ENCODE measurements at regions not wholly inside any gene's neighbourhood (a gene's known extent, or its start where the extent isn't known, plus 50 kb on each side); places are given as distances from the start of the nearest gene placed in this dataset.

DNA sequence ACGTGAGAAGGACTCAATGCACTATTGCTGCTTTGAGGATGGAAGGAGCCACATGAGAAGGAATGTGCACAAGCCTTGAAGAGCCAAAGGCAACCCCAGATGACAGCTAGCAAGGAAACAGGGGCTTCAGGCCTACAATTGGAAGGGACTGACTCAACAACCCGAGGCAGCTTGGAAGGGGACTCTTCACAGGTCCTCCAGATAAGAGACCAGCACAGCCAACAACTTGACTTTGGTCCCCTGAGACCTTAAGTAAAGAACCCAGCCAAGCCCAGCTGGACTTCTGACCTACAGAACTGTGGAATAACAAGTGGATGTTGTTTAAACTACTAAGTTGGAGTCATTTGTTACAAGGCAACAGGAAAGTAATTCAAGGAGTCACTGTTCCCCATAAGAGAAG lies 277.2 kb downstream of the SUCLG1 start:
- intact Hi-C loops (cut with micrococcal nuclease; ENCODE audit: unreplicated experiment) = no loop called here
- no peak overlapping the region for H3K4me3 ChIP-seq (ENCODE audit: low read depth in 2 of 2, low read length in 2 of 2)
- in situ Hi-C loops (cut with HindIII; ENCODE audit: low pct_unique_long_range_greater_than_20kb, low sequenced_read_pairs) = no loop called here
- no peaks in the 10 kb centered on the region for H3K4me1 ChIP-seq (ENCODE audit: control insufficient read depth, insufficient read depth, low read length)
- TF ChIP-seq, protein P1, sequence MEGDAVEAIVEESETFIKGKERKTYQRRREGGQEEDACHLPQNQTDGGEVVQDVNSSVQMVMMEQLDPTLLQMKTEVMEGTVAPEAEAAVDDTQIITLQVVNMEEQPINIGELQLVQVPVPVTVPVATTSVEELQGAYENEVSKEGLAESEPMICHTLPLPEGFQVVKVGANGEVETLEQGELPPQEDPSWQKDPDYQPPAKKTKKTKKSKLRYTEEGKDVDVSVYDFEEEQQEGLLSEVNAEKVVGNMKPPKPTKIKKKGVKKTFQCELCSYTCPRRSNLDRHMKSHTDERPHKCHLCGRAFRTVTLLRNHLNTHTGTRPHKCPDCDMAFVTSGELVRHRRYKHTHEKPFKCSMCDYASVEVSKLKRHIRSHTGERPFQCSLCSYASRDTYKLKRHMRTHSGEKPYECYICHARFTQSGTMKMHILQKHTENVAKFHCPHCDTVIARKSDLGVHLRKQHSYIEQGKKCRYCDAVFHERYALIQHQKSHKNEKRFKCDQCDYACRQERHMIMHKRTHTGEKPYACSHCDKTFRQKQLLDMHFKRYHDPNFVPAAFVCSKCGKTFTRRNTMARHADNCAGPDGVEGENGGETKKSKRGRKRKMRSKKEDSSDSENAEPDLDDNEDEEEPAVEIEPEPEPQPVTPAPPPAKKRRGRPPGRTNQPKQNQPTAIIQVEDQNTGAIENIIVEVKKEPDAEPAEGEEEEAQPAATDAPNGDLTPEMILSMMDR (IDR thresholded peaks at IDR 0.05) = no peak
- no peak overlapping the region for H3K27ac ChIP-seq (ENCODE audit: low read length)
- H3K27me3 ChIP-seq (ENCODE audit: control insufficient read depth, insufficient read depth, low read length) = no peaks in the 10 kb centered on the region
- ChIA-PET POLR2A (no interaction called here), CTCF (no interaction called here)
- no peaks in the 10 kb centered on the region for H3K9me3 ChIP-seq (ENCODE audit: control insufficient read depth, insufficient read depth, low read depth, low read length)
- BruUV-seq (replicated peaks) = no TSS peak
- ATAC-seq (no peak), DNase-seq (ENCODE audit: low read depth, low spot score) (no peak)
- no peaks in the 10 kb centered on the region for H3K36me3 ChIP-seq (ENCODE audit: control insufficient read depth, insufficient read depth, low read length)

DNA sequence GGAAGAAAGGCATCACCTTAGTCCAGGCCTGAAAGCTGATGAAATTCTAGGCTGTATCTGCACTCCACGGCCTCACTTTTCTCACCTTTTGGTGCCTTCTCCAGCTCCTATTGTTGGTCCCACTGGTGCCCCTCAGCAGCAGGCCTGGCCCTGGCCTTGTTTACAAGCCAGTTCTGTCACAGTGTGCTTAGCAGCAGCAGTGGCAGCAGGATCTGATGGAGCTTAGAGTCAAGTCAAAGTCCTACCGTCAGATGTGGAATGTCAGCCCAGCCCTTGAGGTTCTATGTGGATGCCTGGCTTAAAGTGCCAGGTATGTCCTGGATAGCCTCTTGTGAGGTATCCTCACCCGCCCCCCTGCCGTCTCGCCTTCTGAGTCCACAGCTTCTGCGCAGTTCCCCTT lies 281.3 kb downstream of the SUCLG1 start:
- Histone ChIP-seq H3K9me3 (ENCODE audit: control insufficient read depth, insufficient read depth, low read depth, low read length) (no peaks in the 10 kb centered on the region), H3K4me1 (ENCODE audit: control insufficient read depth, insufficient read depth, low read length) (no peaks in the 10 kb centered on the region), H3K27me3 (ENCODE audit: control insufficient read depth, insufficient read depth, low read length) (no peaks in the 10 kb centered on the region), H3K4me3 (ENCODE audit: low read depth in 2 of 2, low read length in 2 of 2) (no peak overlapping the region), H3K27ac (ENCODE audit: low read length) (no peak overlapping the region), H3K36me3 (ENCODE audit: control insufficient read depth, insufficient read depth, low read length) (no peaks in the 10 kb centered on the region)
- intact Hi-C loops (cut with micrococcal nuclease; ENCODE audit: unreplicated experiment) = no loop called here
- in situ Hi-C loops (cut with HindIII; ENCODE audit: low pct_unique_long_range_greater_than_20kb, low sequenced_read_pairs) = no loop called here
- DNase-seq (ENCODE audit: low read depth, low spot score) = no peak
- no TSS peak for BruUV-seq (replicated peaks)
- ChIA-PET CTCF (no interaction called here), POLR2A (no interaction called here)
- ATAC-seq = no peak
- TF ChIP-seq TCF7L2 (IDR thresholded peaks at IDR 0.05; ENCODE audit: low read depth, low read length) = no peak
- TF ChIP-seq, protein P2, sequence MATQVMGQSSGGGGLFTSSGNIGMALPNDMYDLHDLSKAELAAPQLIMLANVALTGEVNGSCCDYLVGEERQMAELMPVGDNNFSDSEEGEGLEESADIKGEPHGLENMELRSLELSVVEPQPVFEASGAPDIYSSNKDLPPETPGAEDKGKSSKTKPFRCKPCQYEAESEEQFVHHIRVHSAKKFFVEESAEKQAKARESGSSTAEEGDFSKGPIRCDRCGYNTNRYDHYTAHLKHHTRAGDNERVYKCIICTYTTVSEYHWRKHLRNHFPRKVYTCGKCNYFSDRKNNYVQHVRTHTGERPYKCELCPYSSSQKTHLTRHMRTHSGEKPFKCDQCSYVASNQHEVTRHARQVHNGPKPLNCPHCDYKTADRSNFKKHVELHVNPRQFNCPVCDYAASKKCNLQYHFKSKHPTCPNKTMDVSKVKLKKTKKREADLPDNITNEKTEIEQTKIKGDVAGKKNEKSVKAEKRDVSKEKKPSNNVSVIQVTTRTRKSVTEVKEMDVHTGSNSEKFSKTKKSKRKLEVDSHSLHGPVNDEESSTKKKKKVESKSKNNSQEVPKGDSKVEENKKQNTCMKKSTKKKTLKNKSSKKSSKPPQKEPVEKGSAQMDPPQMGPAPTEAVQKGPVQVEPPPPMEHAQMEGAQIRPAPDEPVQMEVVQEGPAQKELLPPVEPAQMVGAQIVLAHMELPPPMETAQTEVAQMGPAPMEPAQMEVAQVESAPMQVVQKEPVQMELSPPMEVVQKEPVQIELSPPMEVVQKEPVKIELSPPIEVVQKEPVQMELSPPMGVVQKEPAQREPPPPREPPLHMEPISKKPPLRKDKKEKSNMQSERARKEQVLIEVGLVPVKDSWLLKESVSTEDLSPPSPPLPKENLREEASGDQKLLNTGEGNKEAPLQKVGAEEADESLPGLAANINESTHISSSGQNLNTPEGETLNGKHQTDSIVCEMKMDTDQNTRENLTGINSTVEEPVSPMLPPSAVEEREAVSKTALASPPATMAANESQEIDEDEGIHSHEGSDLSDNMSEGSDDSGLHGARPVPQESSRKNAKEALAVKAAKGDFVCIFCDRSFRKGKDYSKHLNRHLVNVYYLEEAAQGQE (IDR thresholded peaks at IDR 0.05; ENCODE audit: insufficient read depth in 1 of 2, low read depth in 2 of 2, low read length in 1 of 2) = no peak
- TF ChIP-seq SIN3A (IDR thresholded peaks at IDR 0.05; ENCODE audit: borderline replicate concordance, insufficient read depth, low read depth, low read length) = no peak
- no peak for TF ChIP-seq POLR2AphosphoS5 (IDR thresholded peaks at IDR 0.05; ENCODE audit: low read depth, low read length)
- TF ChIP-seq, protein P1 (IDR thresholded peaks at IDR 0.05) = no peak

DNA sequence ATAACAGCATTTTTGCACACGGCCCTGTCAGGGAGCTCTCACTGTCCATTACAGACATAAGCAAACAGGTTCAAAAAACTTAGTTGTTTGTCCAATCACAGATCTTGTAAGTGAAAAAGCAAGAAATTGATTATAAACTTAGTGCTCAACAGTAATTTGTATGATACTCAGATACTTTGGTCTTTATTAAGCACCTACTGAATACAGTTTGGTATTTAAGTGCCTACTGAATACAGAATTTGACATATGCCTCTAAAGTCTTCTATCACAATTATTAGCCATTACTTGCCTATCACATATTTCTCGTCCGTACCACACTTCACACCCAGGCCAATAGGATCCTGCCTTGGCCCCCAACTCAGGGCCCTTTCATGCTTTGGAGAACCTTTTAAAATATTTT lies 283.1 kb downstream of the SUCLG1 start:
- DNase-seq (ENCODE audit: low read depth, low spot score) (no peak), ATAC-seq (no peak)
- ChIA-PET CTCF (no interaction called here), POLR2A (no interaction called here)
- no peaks in the 10 kb centered on the region for H3K9me3 ChIP-seq (ENCODE audit: control insufficient read depth, insufficient read depth, low read depth, low read length)
- intact Hi-C loops (cut with micrococcal nuclease; ENCODE audit: unreplicated experiment) = no loop called here
- BruUV-seq (replicated peaks) = no TSS peak
- in situ Hi-C loops (cut with HindIII; ENCODE audit: low pct_unique_long_range_greater_than_20kb, low sequenced_read_pairs) = no loop called here
- H3K4me3 ChIP-seq (ENCODE audit: low read depth in 2 of 2, low read length in 2 of 2) = no peak overlapping the region
- no peaks in the 10 kb centered on the region for H3K27me3 ChIP-seq (ENCODE audit: control insufficient read depth, insufficient read depth, low read length)
- no peaks in the 10 kb centered on the region for H3K4me1 ChIP-seq (ENCODE audit: control insufficient read depth, insufficient read depth, low read length)
- H3K27ac ChIP-seq (ENCODE audit: low read length) = no peak overlapping the region
- H3K36me3 ChIP-seq (ENCODE audit: control insufficient read depth, insufficient read depth, low read length) = no peaks in the 10 kb centered on the region
- TF ChIP-seq SIN3A (IDR thresholded peaks at IDR 0.05; ENCODE audit: borderline replicate concordance, insufficient read depth, low read depth, low read length) (no peak), TCF7L2 (IDR thresholded peaks at IDR 0.05; ENCODE audit: low read depth, low read length) (no peak), POLR2AphosphoS5 (IDR thresholded peaks at IDR 0.05; ENCODE audit: low read depth, low read length) (no peak)
- TF ChIP-seq, protein P1 (IDR thresholded peaks at IDR 0.05) = no peak
- TF ChIP-seq, protein P2 (IDR thresholded peaks at IDR 0.05; ENCODE audit: insufficient read depth in 1 of 2, low read depth in 2 of 2, low read length in 1 of 2) = no peak

Data from Panc1 (cell line).